Activated T-helper 17 cell treated with anti-CD3 and anti-CD28 coated beads, Interleukin-2, amount 50 U/mL, for 72 hours (primary cell): ENCODE measurements at regions not wholly inside any gene's neighbourhood (a gene's known extent, or its start where the extent isn't known, plus 50 kb on each side); places are given as distances from the start of the nearest gene placed in this dataset.
A peak's percentile ranks its signal among the peaks of the same experiment; 100 is the strongest.
"Not testable (repeated sequence)": the region's sequence is repeated elsewhere in the genome, so short reads cannot be mapped to it uniquely, and the experiment has no call there.

Experiments used
- ATAC-seq: fragments of 150-1000 bp; cut with Tn5 transposase; replicated peaks from 2 replicates; pipeline ENCODE4 v1.10.0; 2021; ENCODE audit warnings: mild to moderate bottlenecking, moderate library complexity
- H3K27ac Mint-ChIP-seq: one replicate; pipeline ENCODE4 v1.8.0; 2022; ENCODE audit warnings: mixed read lengths
- H3K27me3 Mint-ChIP-seq: one replicate; pipeline ENCODE4 v1.8.0; 2022; ENCODE audit warnings: mixed read lengths
- H3K36me3 Mint-ChIP-seq: one replicate; pipeline ENCODE4 v1.8.0; 2022; ENCODE audit warnings: low read depth, mild to moderate bottlenecking, mixed read lengths
- H3K4me1 Mint-ChIP-seq: one replicate; pipeline ENCODE4 v1.8.0; 2022; ENCODE audit warnings: mixed read lengths
- H3K4me3 Mint-ChIP-seq: one replicate; pipeline ENCODE4 v1.8.0; 2022; ENCODE audit warnings: mild to moderate bottlenecking, mixed read lengths
- H3K9me3 Mint-ChIP-seq: one replicate; pipeline ENCODE4 v1.8.0; 2022; ENCODE audit warnings: mixed read lengths

DNA sequence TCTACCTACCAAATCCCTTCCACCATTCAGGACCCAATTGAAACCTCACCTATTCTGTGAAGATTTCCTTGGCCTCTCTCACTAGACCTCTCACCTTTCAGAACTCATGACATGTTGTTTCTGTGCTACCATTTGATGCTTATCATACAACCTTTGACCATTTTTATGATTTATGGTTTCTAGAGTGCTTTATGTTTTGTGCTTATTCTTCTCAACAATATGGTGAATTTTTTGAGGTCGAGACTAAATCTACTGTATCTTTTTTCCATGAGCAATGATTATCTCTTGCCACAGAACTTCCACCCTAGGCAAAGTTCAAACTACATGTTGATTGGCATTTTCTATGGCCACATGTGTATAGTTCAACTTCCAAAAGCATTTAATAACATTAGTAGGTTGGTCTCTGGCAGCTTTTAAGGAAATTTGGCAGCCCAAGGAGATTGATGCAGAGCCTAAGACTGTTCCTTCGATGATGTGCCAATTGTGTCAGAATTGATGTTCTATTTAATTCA, 84.9 kb downstream of the OLIG3 start:
- no peaks in the 10 kb centered on the region for H3K36me3 Mint-ChIP-seq
- H3K9me3 Mint-ChIP-seq: peaks cover 17% of the 10 kb centered on the region
- peaks cover 7% of the 10 kb centered on the region for H3K4me1 Mint-ChIP-seq
- no peaks in the 10 kb centered on the region for H3K27me3 Mint-ChIP-seq
- no peak overlapping the region for H3K4me3 Mint-ChIP-seq
- H3K27ac Mint-ChIP-seq: no peak overlapping the region
- ATAC-seq: no peak

DNA sequence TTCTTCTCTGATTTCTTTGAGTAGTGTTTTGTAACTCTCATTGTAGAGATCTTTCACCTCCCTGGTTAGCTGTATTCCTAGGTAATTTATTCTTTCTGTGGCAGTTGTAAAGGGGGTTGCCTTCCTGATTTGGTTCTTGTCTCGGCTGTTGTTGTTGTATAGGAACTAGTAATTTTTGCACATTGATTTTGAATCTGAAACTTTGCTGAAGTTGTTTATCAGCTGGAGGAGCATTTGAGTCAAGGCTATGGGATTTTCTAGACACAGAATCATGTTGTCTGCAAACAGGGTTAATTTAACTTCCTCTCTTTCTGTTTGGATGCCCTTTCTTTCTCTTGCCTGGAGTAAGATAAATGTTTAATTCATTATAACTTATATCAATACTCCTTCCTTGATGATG, 86.4 kb downstream of the OLIG3 start:
- H3K27me3 Mint-ChIP-seq: no peaks in the 10 kb centered on the region
- peaks cover 17% of the 10 kb centered on the region for H3K9me3 Mint-ChIP-seq
- peak overlapping the region; percentile 4 for H3K4me3 Mint-ChIP-seq
- H3K4me1 Mint-ChIP-seq: peaks cover 7% of the 10 kb centered on the region
- peak; percentile 72 for ATAC-seq
- H3K36me3 Mint-ChIP-seq: no peaks in the 10 kb centered on the region
- H3K27ac Mint-ChIP-seq: peak overlapping the region; percentile 42

DNA sequence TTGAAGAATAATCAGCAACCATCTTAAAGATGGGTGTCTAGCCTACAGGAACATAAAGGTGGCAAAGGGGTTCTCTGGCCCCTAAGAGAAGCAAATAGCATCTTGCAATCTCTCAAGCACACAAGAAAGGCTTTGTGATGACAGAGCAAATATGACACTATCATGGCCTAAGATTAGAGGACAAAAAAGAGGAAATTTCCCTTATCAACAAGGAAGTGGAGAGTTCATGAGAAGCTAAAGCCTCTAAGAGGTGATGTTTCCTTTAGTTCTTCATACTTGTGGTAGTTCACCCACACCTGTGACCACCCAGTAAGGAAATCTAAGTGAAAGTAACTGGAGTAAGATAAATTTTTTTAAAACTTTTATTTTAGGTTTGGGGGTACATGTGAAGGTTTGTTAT, 88.4 kb downstream of the OLIG3 start:
- Mint-ChIP-seq H3K9me3 (peaks cover 17% of the 10 kb centered on the region), H3K36me3 (no peaks in the 10 kb centered on the region), H3K4me3 (no peak overlapping the region), H3K4me1 (peaks cover 7% of the 10 kb centered on the region), H3K27me3 (no peaks in the 10 kb centered on the region), H3K27ac (no peak overlapping the region)
- ATAC-seq: no peak

DNA sequence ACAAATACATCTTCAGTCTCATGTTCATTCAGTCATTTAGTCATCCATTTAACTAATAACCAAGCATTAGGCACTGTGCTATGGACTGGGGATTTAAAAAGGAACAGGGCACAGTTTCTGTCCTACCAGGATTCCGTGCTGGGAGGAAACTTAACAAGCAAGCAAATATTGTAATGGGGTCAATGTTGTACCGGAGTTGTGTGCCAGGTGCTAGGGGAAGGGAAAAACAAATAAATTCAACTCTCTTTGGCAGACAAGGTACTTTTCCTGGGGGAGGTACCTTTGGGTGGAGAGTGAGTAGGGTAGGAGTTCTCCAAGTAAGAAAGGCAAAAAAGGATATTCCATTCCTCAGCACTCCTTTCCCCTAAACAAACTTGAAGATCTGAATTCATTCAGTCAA, 90.3 kb downstream of the OLIG3 start:
- peaks cover 14% of the 10 kb centered on the region for H3K9me3 Mint-ChIP-seq
- no peaks in the 10 kb centered on the region for H3K27me3 Mint-ChIP-seq
- H3K36me3 Mint-ChIP-seq: no peaks in the 10 kb centered on the region
- H3K4me1 Mint-ChIP-seq: peaks cover 7% of the 10 kb centered on the region
- H3K27ac Mint-ChIP-seq: no peak overlapping the region
- no peak for ATAC-seq
- no peak overlapping the region for H3K4me3 Mint-ChIP-seq

DNA sequence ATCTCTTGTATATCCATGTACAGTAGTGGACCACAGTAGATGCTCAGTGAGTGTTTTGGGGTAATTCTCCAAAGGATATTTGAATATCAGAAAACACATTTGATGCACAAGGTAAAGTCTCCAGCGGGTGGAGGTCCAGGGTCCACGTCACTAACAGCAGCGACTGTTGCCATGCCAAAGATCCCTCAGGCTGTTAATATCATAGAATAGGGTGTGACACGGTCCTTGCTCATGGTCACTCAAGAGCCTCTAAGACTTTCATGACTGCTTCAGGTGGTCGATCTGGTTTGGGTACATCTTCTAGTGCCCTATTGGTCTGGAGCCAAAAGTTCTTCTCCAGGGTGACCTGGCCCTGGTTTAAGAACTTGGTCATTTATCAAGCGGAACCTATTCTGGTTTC, 90.8 kb downstream of the OLIG3 start:
- Mint-ChIP-seq H3K27me3 (no peaks in the 10 kb centered on the region), H3K27ac (no peak overlapping the region), H3K4me1 (peaks cover 7% of the 10 kb centered on the region), H3K4me3 (no peak overlapping the region), H3K9me3 (peaks cover 14% of the 10 kb centered on the region), H3K36me3 (no peaks in the 10 kb centered on the region)
- ATAC-seq: no peak

DNA sequence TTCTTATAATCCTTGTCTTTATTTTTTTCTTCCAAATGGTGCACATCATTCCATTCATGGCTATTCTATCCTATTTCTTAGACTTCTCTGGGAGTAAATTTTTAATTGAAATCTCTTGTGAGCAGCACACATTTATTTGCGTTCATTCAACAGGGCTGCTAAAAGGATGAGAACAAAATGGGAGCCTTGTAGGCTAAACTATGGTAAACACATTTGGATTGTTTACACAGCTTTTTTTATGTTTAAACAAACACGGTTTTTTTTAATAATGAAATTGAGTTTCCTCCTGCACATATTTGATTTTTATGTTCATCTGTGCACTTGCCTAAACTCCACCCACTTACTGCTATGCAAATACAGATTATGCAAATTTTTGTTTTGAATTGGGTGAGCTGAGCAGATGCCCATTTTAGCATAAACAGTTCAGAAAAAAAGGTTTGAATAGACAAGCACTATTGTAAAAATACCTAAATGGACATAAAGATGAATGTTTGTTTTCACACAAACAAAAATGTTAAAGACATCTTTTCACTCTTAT, 92.0 kb downstream of the OLIG3 start:
- H3K4me1 Mint-ChIP-seq: no peaks in the 10 kb centered on the region
- peaks cover 8% of the 10 kb centered on the region for H3K9me3 Mint-ChIP-seq

DNA sequence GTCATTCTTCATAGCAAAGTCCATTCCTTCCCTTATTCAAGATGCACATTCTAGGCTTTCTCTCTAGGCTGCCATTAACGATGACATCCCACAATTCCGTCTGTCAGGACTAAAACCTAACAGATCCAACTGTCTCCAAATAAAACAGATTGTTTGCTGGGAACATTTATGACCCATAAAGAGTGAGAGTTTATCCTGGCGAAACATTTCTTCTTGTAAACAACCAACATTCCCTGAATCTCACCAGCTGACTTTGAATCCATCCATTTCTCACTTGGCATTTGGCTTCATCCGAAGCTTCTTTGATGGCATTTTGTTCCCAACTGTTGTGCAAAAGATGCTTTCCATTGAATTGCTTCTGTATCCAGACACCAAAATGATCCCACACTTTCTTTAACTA, 93.1 kb downstream of the OLIG3 start:
- H3K9me3 Mint-ChIP-seq: no peaks in the 10 kb centered on the region
- no peak overlapping the region for H3K27ac Mint-ChIP-seq
- no peak overlapping the region for H3K4me3 Mint-ChIP-seq
- H3K4me1 Mint-ChIP-seq: no peaks in the 10 kb centered on the region
- H3K36me3 Mint-ChIP-seq: no peaks in the 10 kb centered on the region
- ATAC-seq: no peak
- H3K27me3 Mint-ChIP-seq: no peaks in the 10 kb centered on the region

More for the DNA sequence above, 92.0 kb downstream of the OLIG3 start:
- no peak for ATAC-seq
- H3K27me3 Mint-ChIP-seq: no peaks in the 10 kb centered on the region
- no peak overlapping the region for H3K4me3 Mint-ChIP-seq
- no peak overlapping the region for H3K27ac Mint-ChIP-seq
- H3K36me3 Mint-ChIP-seq: no peaks in the 10 kb centered on the region

DNA sequence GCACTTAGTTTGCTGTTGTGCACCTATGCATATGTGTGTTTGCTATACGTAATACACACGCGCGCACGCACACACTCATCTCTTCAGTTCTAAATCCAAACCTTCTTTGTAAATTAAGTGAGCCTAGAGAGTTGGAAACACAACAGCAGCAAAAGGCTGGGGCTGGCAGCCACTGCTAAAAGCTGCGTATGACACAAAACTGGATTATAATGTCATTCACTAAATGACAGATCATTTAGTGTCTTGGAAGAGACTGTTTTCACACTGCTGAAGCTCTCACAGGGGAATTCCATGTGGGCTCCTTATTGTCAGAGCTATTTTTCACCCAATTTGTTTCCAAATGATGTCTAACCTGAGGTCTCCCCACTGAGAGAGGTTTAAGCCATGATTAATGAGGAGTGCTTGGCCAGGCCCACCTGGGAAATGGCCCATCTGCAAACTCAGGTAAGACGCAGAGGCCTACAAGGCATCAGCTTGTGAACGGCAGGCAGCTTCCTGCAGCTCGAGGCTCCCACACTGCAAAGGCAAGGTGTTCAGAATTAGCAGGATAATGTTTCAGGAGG, 94.2 kb downstream of the OLIG3 start:
- H3K9me3 Mint-ChIP-seq: no peaks in the 10 kb centered on the region
- peak; percentile 95 for ATAC-seq

DNA sequence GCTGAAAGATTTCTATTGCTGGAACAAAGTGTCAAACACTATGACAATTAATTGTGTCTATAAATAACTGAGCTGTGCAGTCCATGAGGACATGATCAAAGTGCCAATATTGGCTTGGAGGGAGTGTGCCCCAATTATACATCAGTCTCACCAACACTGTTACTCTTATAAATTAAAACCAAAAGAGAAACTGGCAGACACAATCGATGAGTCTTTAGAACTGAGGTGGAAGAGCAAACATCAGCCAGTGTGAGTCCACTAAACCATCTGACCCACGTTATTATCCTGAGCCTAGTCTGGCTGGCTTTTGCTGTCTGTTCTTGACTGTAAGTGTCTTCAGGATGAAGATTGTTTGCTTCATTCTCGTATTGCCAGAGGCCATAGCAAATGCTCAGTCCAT, 98.9 kb downstream of the OLIG3 start:
- Mint-ChIP-seq H3K27ac (no peak overlapping the region), H3K9me3 (no peaks in the 10 kb centered on the region), H3K4me3 (no peak overlapping the region), H3K4me1 (peaks cover 17% of the 10 kb centered on the region), H3K27me3 (no peaks in the 10 kb centered on the region), H3K36me3 (no peaks in the 10 kb centered on the region)
- no peak for ATAC-seq

More for the DNA sequence above, 94.2 kb downstream of the OLIG3 start:
- Mint-ChIP-seq H3K4me1 (no peaks in the 10 kb centered on the region), H3K36me3 (no peaks in the 10 kb centered on the region), H3K4me3 (peak overlapping the region; percentile 31), H3K27me3 (no peaks in the 10 kb centered on the region), H3K27ac (peak overlapping the region; percentile 80)

DNA sequence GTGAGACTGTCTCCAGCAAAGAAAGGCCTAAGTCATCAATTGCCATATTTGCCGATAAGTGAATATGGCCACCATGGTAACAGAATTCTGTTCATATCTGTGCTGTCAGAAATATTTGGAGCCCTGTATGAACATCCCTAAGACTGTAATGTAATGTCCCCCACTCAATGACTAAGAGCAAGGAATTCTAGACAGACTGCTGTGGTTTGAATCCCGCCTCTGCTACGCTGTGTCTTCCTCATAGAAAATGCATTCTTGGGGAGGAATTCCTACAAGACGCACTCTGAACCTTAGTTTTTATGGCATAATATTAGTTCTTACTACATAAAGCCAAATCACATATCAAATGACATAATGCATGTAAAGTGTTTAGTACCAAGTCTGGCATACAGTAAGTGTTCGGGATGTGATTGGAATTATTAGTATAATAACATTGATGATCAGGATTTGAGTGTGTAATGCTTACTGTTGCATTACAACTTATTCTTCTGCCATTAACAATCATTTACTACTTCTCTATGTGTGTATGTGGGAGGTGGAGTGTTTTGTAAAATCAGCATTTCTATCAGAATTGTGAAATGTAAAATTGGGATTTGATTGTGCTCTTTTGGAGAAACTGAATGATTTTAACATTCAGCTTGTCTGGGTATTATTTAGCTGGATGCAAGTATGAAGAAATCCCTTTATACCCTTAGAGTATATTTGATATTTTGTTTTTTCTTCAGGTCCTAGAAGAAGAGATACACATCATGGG, 103.0 kb downstream of the OLIG3 start:
- ATAC-seq: no peak
- Mint-ChIP-seq H3K4me3 (no peak overlapping the region), H3K4me1 (peaks cover 41% of the 10 kb centered on the region), H3K36me3 (no peaks in the 10 kb centered on the region), H3K27ac (peak overlapping the region; percentile 46), H3K9me3 (no peaks in the 10 kb centered on the region), H3K27me3 (no peaks in the 10 kb centered on the region)

DNA sequence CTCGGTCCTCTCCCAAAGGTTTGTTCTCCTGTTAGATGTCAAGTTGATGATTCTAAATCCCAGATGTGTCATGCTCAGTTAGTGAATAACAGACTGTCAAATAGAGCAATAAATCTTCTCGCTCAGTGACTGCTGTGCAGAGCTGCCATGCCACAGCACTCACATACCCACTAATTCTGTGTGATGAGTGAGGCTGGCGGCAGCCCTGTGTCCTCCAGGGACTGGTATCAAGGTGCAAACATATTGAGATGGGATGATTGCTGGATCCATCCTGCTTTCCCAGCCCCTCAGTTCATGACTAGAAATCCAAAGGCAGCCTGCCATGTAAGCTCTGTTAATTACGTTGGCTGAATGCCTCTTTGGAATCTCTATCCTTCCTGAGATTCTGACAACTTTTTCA, 103.9 kb downstream of the OLIG3 start:
- Mint-ChIP-seq H3K4me3 (peak overlapping the region; percentile 67), H3K9me3 (no peaks in the 10 kb centered on the region), H3K36me3 (no peaks in the 10 kb centered on the region), H3K27ac (peak overlapping the region; percentile 69), H3K27me3 (no peaks in the 10 kb centered on the region), H3K4me1 (peaks cover 41% of the 10 kb centered on the region)
- no peak for ATAC-seq

DNA sequence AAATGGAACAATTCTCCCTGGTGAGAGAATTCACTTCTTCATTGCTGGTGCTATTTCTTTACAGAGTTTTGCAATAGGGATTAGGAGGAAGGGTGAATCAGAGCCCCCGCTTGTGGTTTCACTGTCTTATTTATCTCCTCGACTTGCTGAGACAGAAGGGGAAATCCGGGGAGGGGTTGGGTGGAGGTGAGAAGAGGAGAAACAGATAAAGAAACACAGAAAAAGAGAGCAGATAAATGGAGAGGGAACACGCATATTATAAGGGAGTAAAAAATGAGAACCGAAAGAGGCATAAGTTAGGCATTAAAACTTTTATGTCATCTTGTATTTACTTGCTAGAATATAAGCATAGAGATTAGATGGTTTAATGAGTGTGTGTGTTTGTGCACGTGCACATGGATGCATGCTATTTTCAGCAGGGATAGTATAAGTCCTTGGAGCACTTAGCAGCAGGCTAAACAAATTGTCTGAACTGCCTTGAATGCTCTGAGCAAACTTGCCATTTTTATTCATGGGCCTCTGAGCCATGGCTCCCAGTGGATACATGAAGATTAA, 105.0 kb downstream of the OLIG3 start:
- H3K4me1 Mint-ChIP-seq: peaks cover 41% of the 10 kb centered on the region
- ATAC-seq: peak; percentile 99
- H3K9me3 Mint-ChIP-seq: no peaks in the 10 kb centered on the region
- H3K4me3 Mint-ChIP-seq: peak overlapping the region; percentile 67
- no peaks in the 10 kb centered on the region for H3K27me3 Mint-ChIP-seq
- H3K27ac Mint-ChIP-seq: peak overlapping the region; percentile 69
- H3K36me3 Mint-ChIP-seq: no peaks in the 10 kb centered on the region

DNA sequence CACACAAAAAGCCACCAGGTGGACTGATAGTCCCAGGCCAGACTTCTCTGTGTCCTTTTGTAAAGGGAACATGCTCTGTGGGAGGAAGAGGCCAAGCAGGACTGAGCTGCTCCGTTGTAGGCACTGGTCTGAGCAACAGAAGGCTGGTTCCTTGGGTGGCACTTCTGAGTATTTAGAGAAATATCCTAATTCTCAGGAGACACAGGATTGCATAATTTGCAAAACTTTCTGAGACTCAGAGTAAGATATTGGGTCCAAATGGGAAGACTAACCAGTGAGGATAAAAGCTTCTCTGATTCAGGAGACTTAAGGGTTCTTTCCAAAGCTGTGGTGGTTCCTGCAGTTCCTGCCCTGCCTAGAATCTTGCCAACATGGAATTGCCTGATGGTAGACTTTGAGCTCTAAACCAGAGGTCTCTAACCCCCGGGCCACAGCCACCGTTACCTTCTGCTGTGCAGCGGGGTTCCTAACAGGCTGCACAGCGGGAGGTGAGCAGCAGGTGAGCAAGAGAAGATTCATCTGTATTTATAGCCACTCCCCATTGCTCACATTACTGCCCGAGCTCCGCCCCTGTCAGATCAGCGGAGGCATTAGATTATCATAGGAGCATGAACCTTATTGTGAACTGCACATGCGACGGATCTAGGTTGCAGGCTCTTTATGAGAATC, 107.0 kb downstream of the OLIG3 start:
- H3K4me3 Mint-ChIP-seq: no peak overlapping the region
- no peak for ATAC-seq
- H3K36me3 Mint-ChIP-seq: no peaks in the 10 kb centered on the region
- H3K27ac Mint-ChIP-seq: no peak overlapping the region
- H3K9me3 Mint-ChIP-seq: no peaks in the 10 kb centered on the region
- peaks cover 43% of the 10 kb centered on the region for H3K4me1 Mint-ChIP-seq
- H3K27me3 Mint-ChIP-seq: no peaks in the 10 kb centered on the region

DNA sequence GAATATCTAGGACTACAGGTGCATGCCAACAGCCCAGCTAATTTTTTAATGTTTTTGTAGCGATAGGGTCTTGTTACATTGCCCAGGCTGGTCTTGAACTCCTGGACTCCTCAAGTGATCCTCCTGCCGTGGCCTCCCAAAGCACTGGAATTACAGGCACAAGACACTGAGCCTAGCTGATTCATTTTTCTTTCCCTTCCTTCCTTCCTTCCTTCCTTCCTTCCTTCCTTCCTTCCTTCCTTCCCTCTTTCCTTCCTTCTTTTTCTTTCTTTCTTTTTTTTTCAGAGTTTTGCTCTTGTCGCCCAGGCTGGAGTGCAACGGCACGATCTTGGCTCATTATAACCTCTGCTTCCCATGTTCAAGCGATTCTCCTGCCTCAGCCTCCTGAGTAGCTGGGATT, 110.9 kb downstream of the OLIG3 start:
- H3K27ac Mint-ChIP-seq, H3K9me3 Mint-ChIP-seq, H3K4me3 Mint-ChIP-seq, H3K36me3 Mint-ChIP-seq, ATAC-seq, H3K27me3 Mint-ChIP-seq: not testable (repeated sequence)
- peaks cover 16% of the 10 kb centered on the region for H3K4me1 Mint-ChIP-seq

DNA sequence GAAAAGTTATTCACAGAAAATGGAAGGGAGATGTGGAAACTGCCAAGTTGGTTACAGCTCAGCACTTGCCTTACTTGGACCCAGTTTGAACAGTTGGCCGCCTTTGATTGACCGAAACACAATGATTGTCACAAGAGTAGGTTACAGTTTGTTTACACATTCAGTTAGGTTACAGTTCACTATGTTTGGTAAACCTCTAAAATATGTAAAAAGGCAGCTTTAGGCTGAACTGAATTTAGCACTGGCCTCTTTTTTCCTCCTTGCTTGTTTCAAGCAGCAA, 116.2 kb downstream of the OLIG3 start:
- Mint-ChIP-seq H3K4me3 (no peak overlapping the region), H3K4me1 (peaks cover 14% of the 10 kb centered on the region), H3K27me3 (no peaks in the 10 kb centered on the region), H3K36me3 (no peaks in the 10 kb centered on the region), H3K27ac (no peak overlapping the region), H3K9me3 (peaks cover 3% of the 10 kb centered on the region)
- no peak for ATAC-seq
